K562 (cell line): ENCODE measurements at regions not wholly inside any gene's neighbourhood (a gene's known extent, or its start where the extent isn't known, plus 50 kb on each side); places are given as distances from the start of the nearest gene placed in this dataset.

Experiments
- CTCF ChIP-seq, 3 experiments: IDR thresholded peaks in 2 of 3; conservative IDR thresholded peaks in 1 of 3; 2 replicates each; pipeline ENCODE4 v1.5.1; 2011 to 2012; ENCODE audit warnings: low read length in 3 of 3, mild to moderate bottlenecking in 3 of 3, control low read depth in 2 of 3, improper control_type of control experiment in 1 of 3, inconsistent platforms in 1 of 3, low read depth in 1 of 3, mixed read lengths in 1 of 3, moderate library complexity in 1 of 3; ENCODE audit not compliant: insufficient read depth in 2 of 3
- CUX1 ChIP-seq: fragments of 200-800 bp; sonication (Bioruptor generic); IDR thresholded peaks from 2 replicates; pipeline ENCODE4 v1.6.1; 2016; ENCODE audit warnings: missing genetic modification characterization, missing compliant biosample characterization
- E2F3 ChIP-seq: fragments of 250-450 bp; sonication (Bioruptor Pico); IDR thresholded peaks from 2 replicates; pipeline ENCODE4 v1.4.0; 2020; ENCODE audit warnings: mild to moderate bottlenecking
- EZH2 ChIP-seq: IDR thresholded peaks from 2 replicates; pipeline ENCODE4 v1.6.1; 2012; ENCODE audit warnings: low read depth, mild to moderate bottlenecking, inconsistent platforms, low read length, borderline replicate concordance
- FUS ChIP-seq: fragments of 200-400 bp; formaldehyde crosslinking; optimal IDR thresholded peaks from 2 replicates; pipeline ENCODE3; 2017; ENCODE audit warnings: low read depth, low read length
- IRF1 ChIP-seq: sonication (generic); formaldehyde crosslinking; IDR thresholded peaks from 2 replicates; pipeline ENCODE4 v1.8.0; 2022; ENCODE audit warnings: missing genetic modification reagents, mild to moderate bottlenecking, borderline replicate concordance
- LEF1 ChIP-seq: fragments of 450-650 bp; IDR thresholded peaks from 2 replicates; pipeline ENCODE4 v1.6.1; 2016; ENCODE audit warnings: mild to moderate bottlenecking
- MXI1 ChIP-seq: IDR thresholded peaks from 2 replicates; pipeline ENCODE4 v1.6.1; 2011; ENCODE audit warnings: low read depth, mild to moderate bottlenecking, improper control_type of control experiment, low read length
- POLR2G ChIP-seq: fragments of 200-400 bp; formaldehyde crosslinking; IDR thresholded peaks from 2 replicates; pipeline ENCODE4 v1.6.1; 2017; ENCODE audit warnings: low read depth, mild to moderate bottlenecking, antibody characterized with exemption, low read length, moderate library complexity
- RBM22 ChIP-seq: fragments of 200-400 bp; formaldehyde crosslinking; IDR thresholded peaks from 2 replicates; pipeline ENCODE4 v1.6.1; 2018; ENCODE audit warnings: low read length, low read depth; ENCODE audit not compliant: poor library complexity, severe bottlenecking
- TAF7 ChIP-seq: fragments of 450-650 bp; IDR thresholded peaks from 2 replicates; pipeline ENCODE4 v1.6.1; 2016; ENCODE audit warnings: missing genetic modification characterization, missing compliant biosample characterization
- ZNF324 ChIP-seq: fragments of 250-450 bp; sonication (Bioruptor Pico); IDR thresholded peaks from 2 replicates; pipeline ENCODE4 v1.4.0; 2020; ENCODE audit warnings: mild to moderate bottlenecking
- ZSCAN29 ChIP-seq: fragments of 450-650 bp; IDR thresholded peaks from 2 replicates; pipeline ENCODE4 v1.6.1; 2017

- TF ChIP-seq TAF7 (tag) (no peak), CTCF (IDR thresholded peaks at IDR 0.05 in 2 of 3, conservative IDR thresholded peaks at IDR 0.05 in 1 of 3; ENCODE audit: insufficient read depth in 2 of 3, low read depth in 1 of 3, low read length in 3 of 3) (no peak), RBM22 (no peak), MXI1 (no peak), ZSCAN29 (no peak), FUS (no peak), EZH2 (no peak), POLR2G (no peak), ZNF324 (CRISPR knock-in tag) (no peak), CUX1 (CRISPR knock-in tag) (no peak), E2F3 (no peak), IRF1 (CRISPR knock-in tag) (no peak), LEF1 (no peak)
Observed at GRCh38 chr1:228647523-228648444, 87.5 kb upstream of the RHOU start.
